H1 (cell line): ENCODE measurements at regions not wholly inside any gene's neighbourhood (a gene's known extent, or its start where the extent isn't known, plus 50 kb on each side); places are given as distances from the start of the nearest gene placed in this dataset.

Experiments
- BCL11A ChIP-seq, 2 experiments: IDR thresholded peaks; one replicate each; pipeline ENCODE4 v1.6.1; 2011; ENCODE audit warnings: low read depth in 2 of 2, low read length in 2 of 2, mild to moderate bottlenecking in 2 of 2
- EGR1 ChIP-seq: IDR thresholded peaks from 2 replicates; pipeline ENCODE4 v1.6.1; 2011; ENCODE audit warnings: low read depth, low read length, borderline replicate concordance
- RFX5 ChIP-seq: IDR thresholded peaks from 2 replicates; pipeline ENCODE4 v1.6.1; 2011; ENCODE audit warnings: low read depth, low read length, improper control_type of control experiment, borderline replicate concordance
- SRF ChIP-seq: IDR thresholded peaks from 2 replicates; pipeline ENCODE4 v1.6.1; 2011; ENCODE audit warnings: mild to moderate bottlenecking, low read depth, low read length, moderate library complexity
- TBP ChIP-seq: IDR thresholded peaks from 2 replicates; pipeline ENCODE4 v1.6.1; 2011; ENCODE audit warnings: low read depth, low read length, improper control_type of control experiment
- USF2 ChIP-seq: IDR thresholded peaks from 2 replicates; pipeline ENCODE4 v1.6.1; 2011; ENCODE audit warnings: low read length, improper control_type of control experiment

GRCh38 chr21:20265707-20266440 is 732.3 kb upstream of the NCAM2 start (continued):
- TF ChIP-seq SRF (no peak), USF2 (no peak), TBP (no peak), BCL11A (IDR thresholded peaks at IDR 0.05; ENCODE audit: low read depth in 2 of 2, low read length in 2 of 2) (no peak), EGR1 (no peak), RFX5 (no peak)
